AG09309 (cell line): ENCODE measurements at regions not wholly inside any gene's neighbourhood (a gene's known extent, or its start where the extent isn't known, plus 50 kb on each side); places are given as distances from the start of the nearest gene placed in this dataset.

ENCODE experiments used
- DNase-seq: peaks from one replicate; pipeline ENCODE4 v3.0.0-alpha.2; 2010; ENCODE audit warnings: low read depth
- H3K4me3 ChIP-seq: 2 replicates; pipeline ENCODE4 v1.5.1; 2011; ENCODE audit warnings: mild to moderate bottlenecking, low read depth, low read length, moderate library complexity; ENCODE audit not compliant: control insufficient read depth
- CTCF ChIP-seq: IDR thresholded peaks from 2 replicates; pipeline ENCODE4 v1.5.1; 2011; ENCODE audit warnings: mild to moderate bottlenecking, low read depth, low read length, inconsistent platforms; ENCODE audit not compliant: insufficient read depth, control insufficient read depth; ENCODE audit errors: missing control alignments

- no peak for DNase-seq
- H3K4me3 ChIP-seq = no peak overlapping the region
- TF ChIP-seq CTCF = no peak
Measured at GRCh38 chr11:111115890-111116289, 129.6 kb upstream of the POU2AF2 start.

- no peak for DNase-seq
- no peak for TF ChIP-seq CTCF
- H3K4me3 ChIP-seq = no peak overlapping the region
Measured at GRCh38 chr11:111114091-111114490, 131.4 kb upstream of the POU2AF2 start.

- TF ChIP-seq CTCF = no peak
- DNase-seq = no peak
Measured at GRCh38 chr11:111112614-111113013, 132.9 kb upstream of the POU2AF2 start.

GRCh38 chr11:111107501-111107900 lies 138.0 kb upstream of the POU2AF2 start:
- H3K4me3 ChIP-seq = no peak overlapping the region
- DNase-seq = no peak
- no peak for TF ChIP-seq CTCF

More at GRCh38 chr11:111112614-111113013, 132.9 kb upstream of the POU2AF2 start:
- no peak overlapping the region for H3K4me3 ChIP-seq

GRCh38 chr11:111106641-111107040 lies 138.9 kb upstream of the POU2AF2 start:
- no peak overlapping the region for H3K4me3 ChIP-seq
- no peak for TF ChIP-seq CTCF
- no peak for DNase-seq

GRCh38 chr11:111105566-111105965 lies 140.0 kb upstream of the POU2AF2 start:
- no peak overlapping the region for H3K4me3 ChIP-seq
- peak; percentile 11 for DNase-seq
- no peak for TF ChIP-seq CTCF

- no peak overlapping the region for H3K4me3 ChIP-seq
- DNase-seq = no peak
- no peak for TF ChIP-seq CTCF
Measured at GRCh38 chr11:111104185-111104584, 141.3 kb upstream of the POU2AF2 start.
